H1 (cell line): ENCODE measurements at regions not wholly inside any gene's neighbourhood (a gene's known extent, or its start where the extent isn't known, plus 50 kb on each side); places are given as distances from the start of the nearest gene placed in this dataset.

Source experiments
- CTCF ChIA-PET: fragments of 300-600 bp; sonication (Branson Sonifier 250); formaldehyde crosslinking; loops from one replicate; lab custom pipeline; 2021; ENCODE audit not compliant: partially characterized antibody; lab: Charles Lee
- POLR2A ChIA-PET: fragments of 300-600 bp; sonication (Branson Sonifier 250); formaldehyde crosslinking; loops from one replicate; lab custom pipeline; 2021; ENCODE audit warnings: inconsistent platforms; ENCODE audit not compliant: partially characterized antibody; lab: Charles Lee
- DNase-seq, 2 experiments: peaks; one replicate each; pipeline versions ENCODE4 v3.0.0 to v3.0.0-alpha.2; 2010 to 2022; ENCODE audit warnings: low spot score in 2 of 2, low read depth in 1 of 2, mixed read lengths in 1 of 2
- FAIRE-seq: peaks from 2 replicates; lab custom pipeline; 2011; peaks lifted over from hg19 to GRCh38; lab: Jason Lieb, UNC
- H2AFZ ChIP-seq: 2 replicates; pipeline ENCODE4 v1.8.1; 2012; ENCODE audit warnings: low read length, inconsistent platforms
- H2AK5ac ChIP-seq: 2 replicates; pipeline ENCODE4 v1.6.1; 2013; ENCODE audit warnings: low read depth, low read length
- H2BK120ac ChIP-seq: replicated peaks from 2 replicates; pipeline ENCODE3; 2013; ENCODE audit warnings: low read depth, low read length, inconsistent platforms
- H2BK12ac ChIP-seq: 2 replicates; pipeline ENCODE4 v1.6.1; 2013; ENCODE audit warnings: low read depth, low read length
- H2BK15ac ChIP-seq: 2 replicates; pipeline ENCODE4 v1.6.1; 2013; ENCODE audit warnings: low read length
- H2BK20ac ChIP-seq: 2 replicates; pipeline ENCODE4 v1.6.1; 2013; ENCODE audit warnings: low read length
- H2BK5ac ChIP-seq: 2 replicates; pipeline ENCODE4 v1.6.1; 2013; ENCODE audit warnings: low read depth, low read length
- H3K14ac ChIP-seq: 2 replicates; pipeline ENCODE4 v1.6.1; 2013; ENCODE audit warnings: inconsistent platforms; ENCODE audit not compliant: insufficient read length
- H3K18ac ChIP-seq: 2 replicates; pipeline ENCODE4 v1.6.1; 2013; ENCODE audit warnings: low read length; ENCODE audit errors: extremely low read depth
- H3K23ac ChIP-seq: 2 replicates; pipeline ENCODE4 v1.6.1; 2013; ENCODE audit warnings: inconsistent platforms; ENCODE audit not compliant: insufficient read length
- H3K23me2 ChIP-seq: 2 replicates; pipeline ENCODE4 v1.6.1; 2013; ENCODE audit warnings: low read depth, low read length
- H3K27ac ChIP-seq: 2 replicates; pipeline ENCODE4 v1.6.1; 2011; ENCODE audit warnings: low read depth, low read length, inconsistent platforms
- H3K27me3 ChIP-seq, 4 experiments: replicated peaks in 1 of 4; 1 replicate in 1 of 4; 2 replicates in 3 of 4; pipeline versions ENCODE4 v1.6.1 to v1.8.1; 2011 to 2013; ENCODE audit warnings: low read length in 3 of 4, mild to moderate bottlenecking in 3 of 4, inconsistent platforms in 2 of 4, mixed read lengths in 2 of 4, moderate library complexity in 1 of 4; ENCODE audit not compliant: control insufficient read depth in 3 of 4, insufficient read depth in 3 of 4; ENCODE audit errors: extremely low read depth in 1 of 4
- H3K36me3 ChIP-seq, 4 experiments: 2 replicates each; pipeline versions ENCODE4 v1.6.1 to v1.8.1; 2011 to 2013; ENCODE audit warnings: mild to moderate bottlenecking in 4 of 4, low read length in 3 of 4, moderate library complexity in 2 of 4, control low read depth in 1 of 4, inconsistent platforms in 1 of 4; ENCODE audit not compliant: insufficient read depth in 4 of 4, control insufficient read depth in 2 of 4
- H3K4ac ChIP-seq: replicated peaks from 2 replicates; pipeline ENCODE3; 2013; ENCODE audit warnings: low read length, low read depth, mixed read lengths, inconsistent platforms; ENCODE audit not compliant: insufficient read length
- H3K4me1 ChIP-seq, 4 experiments: replicated peaks in 1 of 4; 1 replicate in 1 of 4; 2 replicates in 3 of 4; pipeline versions ENCODE4 v1.6.1 to v1.8.1; 2011 to 2013; ENCODE audit warnings: low read length in 3 of 4, inconsistent platforms in 2 of 4, mixed read lengths in 1 of 4; ENCODE audit not compliant: insufficient read depth in 4 of 4, control insufficient read depth in 3 of 4
- H3K4me2 ChIP-seq, 2 experiments: 2 replicates each; pipeline versions ENCODE4 v1.6.1 to v1.8.1; 2011 to 2013; ENCODE audit warnings: low read depth in 2 of 2, low read length in 2 of 2, control low read depth in 1 of 2, inconsistent platforms in 1 of 2, mild to moderate bottlenecking in 1 of 2; ENCODE audit not compliant: insufficient read depth in 1 of 2
- H3K4me3 ChIP-seq, 4 experiments: fragments of 200-600, 300-600 bp in 1 of 4; sonication (generic), shearing (Covaris generic), sonication (Bioruptor Twin) in 1 of 4; 2 replicates each; pipeline versions ENCODE4 v1.5.1 to v1.8.1; 2011 to 2016; ENCODE audit warnings: low read length in 4 of 4, low read depth in 3 of 4, control low read depth in 2 of 4, inconsistent platforms in 2 of 4, mild to moderate bottlenecking in 2 of 4, mixed read lengths in 1 of 4, moderate library complexity in 1 of 4; ENCODE audit not compliant: insufficient read depth in 2 of 4; ENCODE audit errors: extremely low read depth in 1 of 4
- H3K56ac ChIP-seq: replicated peaks from 2 replicates; pipeline ENCODE3; 2013; ENCODE audit warnings: low read depth, mild to moderate bottlenecking, mixed read lengths, low read length, inconsistent platforms; ENCODE audit not compliant: insufficient read length
- H3K79me1 ChIP-seq: 2 replicates; pipeline ENCODE4 v1.6.1; 2013; ENCODE audit warnings: low read depth, low read length, control low read depth
- H3K79me2 ChIP-seq, 2 experiments: 2 replicates each; pipeline versions ENCODE4 v1.6.1 to v1.8.1; 2012 to 2013; ENCODE audit warnings: low read length in 2 of 2, mild to moderate bottlenecking in 2 of 2, inconsistent platforms in 1 of 2; ENCODE audit not compliant: insufficient read depth in 2 of 2, control insufficient read depth in 1 of 2
- H3K9ac ChIP-seq, 4 experiments: replicated peaks in 1 of 4; 1 replicate in 1 of 4; 2 replicates in 3 of 4; pipeline versions ENCODE4 v1.6.1 to v1.8.1; 2011 to 2013; ENCODE audit warnings: low read depth in 3 of 4, low read length in 3 of 4, control low read depth in 2 of 4, mild to moderate bottlenecking in 2 of 4, moderate library complexity in 2 of 4, inconsistent platforms in 1 of 4; ENCODE audit errors: extremely low read depth in 1 of 4
- H3K9me3 ChIP-seq, 2 experiments: 2 replicates each; pipeline versions ENCODE4 v1.6.1 to v1.8.1; 2012 to 2013; ENCODE audit warnings: mild to moderate bottlenecking in 2 of 2, moderate library complexity in 2 of 2, control low read depth in 1 of 2, inconsistent platforms in 1 of 2, low read depth in 1 of 2, low read length in 1 of 2, mixed read lengths in 1 of 2; ENCODE audit not compliant: insufficient read depth in 2 of 2
- H4K20me1 ChIP-seq, 2 experiments: replicated peaks in 1 of 2; 2 replicates each; pipeline versions ENCODE3 to v1.8.1; 2011 to 2013; ENCODE audit warnings: inconsistent platforms in 2 of 2, low read length in 2 of 2, mild to moderate bottlenecking in 1 of 2; ENCODE audit not compliant: insufficient read depth in 2 of 2, control insufficient read depth in 1 of 2
- H4K5ac ChIP-seq: 2 replicates; pipeline ENCODE4 v1.6.1; 2013; ENCODE audit warnings: low read length, low read depth, mixed read lengths, inconsistent platforms; ENCODE audit not compliant: insufficient read length
- H4K8ac ChIP-seq: 2 replicates; pipeline ENCODE4 v1.8.0; 2013; ENCODE audit warnings: mild to moderate bottlenecking, moderate library complexity, low read length, inconsistent platforms; ENCODE audit not compliant: insufficient read depth; ENCODE audit errors: extremely low read depth
- H4K91ac ChIP-seq: replicated peaks from 2 replicates; pipeline ENCODE3; 2013; ENCODE audit warnings: low read length, mixed read lengths, inconsistent platforms; ENCODE audit not compliant: insufficient read length
- CBX5 ChIP-seq: fragments of 300-800, 300-1000 bp; sonication (generic); IDR thresholded peaks from 2 replicates; pipeline ENCODE4 v1.7.1; 2016; ENCODE audit warnings: antibody characterized with exemption, low read length, low read depth
- GABPA ChIP-seq: IDR thresholded peaks from 2 replicates; pipeline ENCODE4 v1.6.1; 2011; ENCODE audit warnings: mild to moderate bottlenecking, low read length, moderate library complexity, borderline replicate concordance; ENCODE audit not compliant: insufficient read depth
- HDAC6 ChIP-seq: IDR thresholded peaks from one replicate; pipeline ENCODE4 v1.7.1; 2012; ENCODE audit warnings: low read depth, mild to moderate bottlenecking, inconsistent platforms, low read length, moderate library complexity
- POLR2A ChIP-seq, 2 experiments: IDR thresholded peaks; 1 replicate in 1 of 2; 2 replicates in 1 of 2; pipeline ENCODE4 v1.6.1; 2011; ENCODE audit warnings: low read depth in 2 of 2, low read length in 2 of 2, mild to moderate bottlenecking in 2 of 2; ENCODE audit errors: control extremely low read depth in 1 of 2
- POLR2AphosphoS5 ChIP-seq: IDR thresholded peaks from 2 replicates; pipeline ENCODE4 v1.6.1; 2011; ENCODE audit warnings: low read depth, low read length
- RXRA ChIP-seq: IDR thresholded peaks from 2 replicates; pipeline ENCODE4 v1.6.1; 2011; ENCODE audit warnings: low read depth, mild to moderate bottlenecking, low read length, moderate library complexity; ENCODE audit not compliant: insufficient read depth
- SIX5 ChIP-seq: IDR thresholded peaks from 2 replicates; pipeline ENCODE4 v1.6.1; 2011; ENCODE audit warnings: mild to moderate bottlenecking, low read depth, low read length
- WGBS, 2 experiments: shearing (Covaris generic) in 1 of 2; methylation state at CpG; one replicate each; pipeline versions ENCODE4 v1.1.6 to v1.1.7; 2013 to 2015; ENCODE audit warnings: low lambda C conversion rate in 2 of 2, mixed read lengths in 2 of 2, inconsistent platforms in 1 of 2, low coverage in 1 of 2, missing lambda C conversion rate in 1 of 2; ENCODE audit not compliant: insufficient replicate concordance in 2 of 2, insufficient coverage in 1 of 2, insufficient read length in 1 of 2; ENCODE audit errors: extremely low coverage in 1 of 2, missing lambda C conversion rate in 1 of 2; 5-methylcytosine and 5-hydroxymethylcytosine counted together

- H2BK20ac ChIP-seq: no peak overlapping the region
- no peaks in the 10 kb centered on the region for H3K23me2 ChIP-seq
- no peak overlapping the region for H3K56ac ChIP-seq
- H3K14ac ChIP-seq: no peak overlapping the region
- H4K91ac ChIP-seq: no peak overlapping the region
- H3K4me3 ChIP-seq: no peak overlapping the region
- no peak overlapping the region for H3K4me2 ChIP-seq
- WGBS, 2 experiments: 89% methylated on average over 4 of the region's 4 CpGs; no CpG with 5 or more reads in 1 of the 2 experiments
- no peak overlapping the region for H4K5ac ChIP-seq
- no peak overlapping the region for H3K27ac ChIP-seq
- H2BK15ac ChIP-seq: no peak overlapping the region
- TF ChIP-seq HDAC6: no peak
- no peak for TF ChIP-seq GABPA
- TF ChIP-seq POLR2A (IDR thresholded peaks at IDR 0.05; ENCODE audit: control extremely low read depth in 1 of 2, low read depth in 2 of 2, low read length in 2 of 2): no peak
- no peak for TF ChIP-seq SIX5
- no peak for TF ChIP-seq RXRA
- TF ChIP-seq CBX5: no peak
- TF ChIP-seq POLR2AphosphoS5: no peak
- no peaks in the 10 kb centered on the region for H3K27me3 ChIP-seq
- H3K9ac ChIP-seq: no peak overlapping the region
- H3K79me2 ChIP-seq: no peaks in the 10 kb centered on the region
- CTCF ChIA-PET: interaction anchor here (0.6 to 0.8 kb wide), 2 partner anchors 124 to 339 kb away, joined by 3 read pairs; no protein-coding TSS in a partner anchor
- H3K18ac ChIP-seq: no peak overlapping the region
- H2BK120ac ChIP-seq: no peak overlapping the region
- peaks cover 0 to 2% (median 0%) of the 10 kb centered on the region in 4 experiments; a peak in 1 of 7 replicates for H3K4me1 ChIP-seq
- POLR2A ChIA-PET: no interaction called here
- H4K8ac ChIP-seq: no peak overlapping the region
- DNase-seq: no peak
- no peak overlapping the region for H3K23ac ChIP-seq
- no peak overlapping the region for H2AFZ ChIP-seq
- no peak overlapping the region for H2BK12ac ChIP-seq
- no peak overlapping the region for H2AK5ac ChIP-seq
- H3K4ac ChIP-seq: no peak overlapping the region
- no peak overlapping the region for H2BK5ac ChIP-seq
- no peaks in the 10 kb centered on the region for H3K79me1 ChIP-seq
- no peak for FAIRE-seq
- H3K9me3 ChIP-seq: no peaks in the 10 kb centered on the region
- no peaks in the 10 kb centered on the region for H4K20me1 ChIP-seq
- no peaks in the 10 kb centered on the region for H3K36me3 ChIP-seq
These were observed 347.6 kb upstream of the RUNX1 start for GRCh38 chr21:35396655-35397054.
